ENCODE measurements at regions not wholly inside any gene's neighbourhood (a gene's known extent, or its start where the extent isn't known, plus 50 kb on each side); places are given as distances from the start of the nearest gene placed in this dataset.
"Not testable (repeated sequence)": the region's sequence is repeated elsewhere in the genome, so short reads cannot be mapped to it uniquely, and the experiment has no call there.

DNA sequence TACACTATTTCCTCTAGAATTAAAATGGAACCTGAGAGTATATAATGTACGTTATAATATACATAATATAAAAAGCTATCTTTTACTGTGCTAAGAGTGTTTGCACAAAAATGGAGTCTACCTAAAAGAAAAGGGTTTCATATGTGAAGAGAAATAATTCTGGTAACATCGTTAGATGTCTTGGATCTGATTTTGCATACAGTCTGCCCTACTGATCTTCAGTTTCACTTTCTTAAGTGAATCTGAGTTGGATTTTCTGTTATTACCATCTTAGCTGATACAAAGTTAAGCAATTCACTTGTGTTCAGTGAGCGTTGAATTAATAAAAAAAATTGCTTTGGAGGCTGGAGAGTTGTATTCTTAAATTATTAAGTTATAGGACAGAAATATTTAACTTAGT, 502.1 kb upstream of the TMEFF2 start:
- no peak for DNase-seq (ENCODE audit: low read depth)
- H3K4me3 ChIP-seq (ENCODE audit: low read depth, low read length), result no peak overlapping the region
- TF ChIP-seq, protein P1, sequence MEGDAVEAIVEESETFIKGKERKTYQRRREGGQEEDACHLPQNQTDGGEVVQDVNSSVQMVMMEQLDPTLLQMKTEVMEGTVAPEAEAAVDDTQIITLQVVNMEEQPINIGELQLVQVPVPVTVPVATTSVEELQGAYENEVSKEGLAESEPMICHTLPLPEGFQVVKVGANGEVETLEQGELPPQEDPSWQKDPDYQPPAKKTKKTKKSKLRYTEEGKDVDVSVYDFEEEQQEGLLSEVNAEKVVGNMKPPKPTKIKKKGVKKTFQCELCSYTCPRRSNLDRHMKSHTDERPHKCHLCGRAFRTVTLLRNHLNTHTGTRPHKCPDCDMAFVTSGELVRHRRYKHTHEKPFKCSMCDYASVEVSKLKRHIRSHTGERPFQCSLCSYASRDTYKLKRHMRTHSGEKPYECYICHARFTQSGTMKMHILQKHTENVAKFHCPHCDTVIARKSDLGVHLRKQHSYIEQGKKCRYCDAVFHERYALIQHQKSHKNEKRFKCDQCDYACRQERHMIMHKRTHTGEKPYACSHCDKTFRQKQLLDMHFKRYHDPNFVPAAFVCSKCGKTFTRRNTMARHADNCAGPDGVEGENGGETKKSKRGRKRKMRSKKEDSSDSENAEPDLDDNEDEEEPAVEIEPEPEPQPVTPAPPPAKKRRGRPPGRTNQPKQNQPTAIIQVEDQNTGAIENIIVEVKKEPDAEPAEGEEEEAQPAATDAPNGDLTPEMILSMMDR (IDR thresholded peaks at IDR 0.05; ENCODE audit: insufficient read depth, low read length), result no peak

DNA sequence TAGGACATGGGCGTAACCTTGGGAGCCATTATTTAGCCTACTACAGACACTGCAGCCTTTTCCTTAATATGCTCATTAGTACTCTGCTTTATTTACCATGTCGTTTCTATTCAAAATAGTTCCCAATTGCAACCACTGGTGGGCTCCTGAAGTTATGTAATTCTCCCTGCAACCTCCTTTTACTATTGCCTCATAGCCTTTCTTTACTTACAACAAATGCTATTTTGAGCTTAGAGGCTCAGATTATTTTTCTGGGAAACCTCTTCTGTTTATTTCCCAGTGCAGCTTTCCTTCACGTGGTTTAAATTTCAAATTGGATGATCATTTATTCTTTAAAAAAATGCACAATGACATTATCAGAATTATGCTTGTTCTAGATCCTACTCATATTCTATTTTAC, 492.3 kb upstream of the TMEFF2 start:
- DNase-seq (ENCODE audit: low read depth), result no peak
- no peak overlapping the region for H3K4me3 ChIP-seq (ENCODE audit: low read depth, low read length)
- TF ChIP-seq, protein P1 (IDR thresholded peaks at IDR 0.05; ENCODE audit: insufficient read depth, low read length), result no peak

DNA sequence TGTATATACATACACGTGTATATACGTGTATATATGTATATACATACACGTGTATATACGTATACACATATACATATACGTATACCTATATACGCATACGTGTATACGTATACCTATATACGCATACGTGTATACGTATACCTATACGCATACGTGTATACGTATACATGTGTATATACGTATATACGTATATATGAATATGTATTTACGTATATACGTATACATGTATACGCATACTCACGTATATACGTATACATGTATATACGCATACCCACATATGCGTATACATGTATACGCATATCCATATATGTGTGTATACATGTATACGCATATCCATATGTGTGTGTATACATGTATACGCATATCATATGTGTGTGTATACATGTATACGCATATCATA, 487.8 kb upstream of the TMEFF2 start:
- H3K4me3 ChIP-seq (ENCODE audit: low read depth, low read length); DNase-seq (ENCODE audit: low read depth): not testable (repeated sequence)

DNA sequence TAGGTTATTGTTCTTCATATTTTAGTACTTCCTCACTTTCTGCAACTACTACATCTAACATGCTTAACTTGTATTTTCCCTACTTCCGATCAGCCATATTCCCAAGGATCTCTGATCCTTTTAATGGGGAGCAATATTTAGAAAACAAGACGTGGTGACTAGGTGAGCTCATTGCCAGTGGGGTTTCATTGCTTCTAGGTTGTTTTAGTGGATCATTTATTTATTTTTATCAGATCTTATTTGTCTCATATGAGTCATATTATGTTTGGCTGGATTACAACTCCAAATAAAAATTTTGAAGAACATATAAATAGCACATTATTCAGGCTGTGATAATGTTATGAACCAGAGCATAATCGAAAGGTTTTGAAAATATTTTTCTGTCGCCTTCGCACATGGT, 480.9 kb upstream of the TMEFF2 start:
- DNase-seq (ENCODE audit: low read depth), result no peak
- H3K4me3 ChIP-seq (ENCODE audit: low read depth, low read length), result no peak overlapping the region
- TF ChIP-seq, protein P1 (IDR thresholded peaks at IDR 0.05; ENCODE audit: insufficient read depth, low read length), result no peak

DNA sequence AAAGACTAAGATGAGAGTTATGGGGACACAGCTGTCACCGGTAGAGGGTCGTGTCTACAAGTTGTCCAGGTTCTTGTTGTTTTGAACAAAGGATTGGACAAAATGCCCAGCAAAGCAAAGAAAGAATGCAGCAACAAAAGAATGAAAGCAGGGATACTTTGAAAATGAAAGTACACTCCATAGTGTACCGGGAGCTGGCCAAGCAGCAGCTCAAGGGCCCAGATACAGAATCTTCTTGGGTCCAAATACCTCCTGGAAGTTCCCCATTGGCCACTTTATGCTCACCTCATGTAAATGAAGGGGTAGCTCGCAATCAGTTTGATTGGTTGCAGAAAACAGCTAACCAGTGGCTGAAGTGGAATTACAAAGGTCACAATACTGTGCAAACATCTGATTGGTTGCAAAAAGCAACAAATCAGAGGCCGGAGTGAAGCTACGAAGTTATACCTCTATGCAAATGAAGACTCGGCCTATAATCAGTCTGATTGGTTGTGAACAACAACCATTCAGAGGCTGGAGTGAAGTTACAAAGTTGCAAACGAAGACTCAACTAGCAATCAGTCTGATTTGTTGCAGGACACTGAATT, 474.9 kb upstream of the TMEFF2 start:
- DNase-seq (ENCODE audit: low read depth), result no peak
- TF ChIP-seq, protein P1 (IDR thresholded peaks at IDR 0.05; ENCODE audit: insufficient read depth, low read length), result no peak
- no peak overlapping the region for H3K4me3 ChIP-seq (ENCODE audit: low read depth, low read length)

DNA sequence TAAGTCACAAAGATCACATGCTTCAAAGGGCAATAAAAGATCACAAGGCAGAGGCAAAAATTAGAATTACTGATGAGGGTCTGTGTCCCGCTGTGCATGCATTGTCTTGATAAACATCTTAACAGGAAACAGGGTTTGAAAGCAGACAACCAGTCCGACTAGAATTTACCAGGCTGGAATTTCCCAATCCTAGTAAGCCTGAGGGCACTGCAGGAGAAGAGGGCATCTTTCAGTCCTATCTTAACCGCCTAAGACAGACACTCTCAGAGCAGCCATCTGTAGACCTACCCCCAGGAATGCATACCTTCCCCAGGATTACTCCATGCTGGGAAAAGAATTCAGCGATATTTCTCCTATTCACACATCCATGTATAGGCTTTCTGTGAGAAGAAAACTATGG, 465.8 kb upstream of the TMEFF2 start:
- not testable (repeated sequence) for H3K4me3 ChIP-seq (ENCODE audit: low read depth, low read length); DNase-seq (ENCODE audit: low read depth)

DNA sequence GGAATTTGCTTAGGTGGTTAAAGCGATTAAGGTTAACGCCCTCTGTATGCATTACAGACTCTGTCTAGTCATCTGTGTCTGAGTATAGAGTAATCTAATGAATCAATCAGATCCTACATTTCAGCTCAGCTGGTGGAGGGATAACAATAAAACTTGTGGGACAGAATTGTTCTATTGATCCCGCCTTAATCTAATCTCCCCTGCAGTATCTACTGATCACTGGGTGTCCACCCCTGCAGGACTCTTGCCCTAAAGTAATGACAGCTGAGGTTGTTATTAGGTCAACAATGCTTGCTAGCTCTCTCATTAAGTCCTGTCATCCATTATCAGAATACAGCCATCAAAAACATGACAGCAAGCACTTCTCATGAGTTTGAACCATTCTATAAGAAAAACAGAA, 462.6 kb upstream of the TMEFF2 start:
- no peak for DNase-seq (ENCODE audit: low read depth)
- TF ChIP-seq, protein P1 (IDR thresholded peaks at IDR 0.05; ENCODE audit: insufficient read depth, low read length), result no peak
- H3K4me3 ChIP-seq (ENCODE audit: low read depth, low read length), result no peak overlapping the region

DNA sequence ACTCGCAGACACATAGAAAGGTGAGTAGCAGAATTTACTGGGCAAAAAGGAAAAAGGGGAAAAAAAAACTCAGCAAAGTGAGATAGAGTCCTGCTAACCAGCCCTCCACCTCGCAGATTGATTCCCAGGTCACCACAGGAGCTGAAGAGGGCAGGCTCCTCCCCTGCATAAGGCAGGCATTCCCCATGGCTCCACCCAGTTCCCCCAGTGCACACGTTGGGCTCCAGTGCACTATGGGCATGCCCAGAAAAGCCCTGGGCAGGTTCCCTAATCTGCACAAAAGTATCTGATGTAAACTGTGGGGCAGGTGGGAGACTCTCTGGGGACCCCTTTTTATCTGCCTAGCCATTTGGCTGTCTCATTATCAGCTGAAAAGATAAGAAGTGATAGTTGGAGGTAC, 461.2 kb upstream of the TMEFF2 start:
- H3K4me3 ChIP-seq (ENCODE audit: low read depth, low read length), result no peak overlapping the region
- DNase-seq (ENCODE audit: low read depth), result no peak
- TF ChIP-seq, protein P1 (IDR thresholded peaks at IDR 0.05; ENCODE audit: insufficient read depth, low read length), result no peak

Measured in fibroblast of the aortic adventitia (primary cell).